ENCODE measurements at regions not wholly inside any gene's neighbourhood (a gene's known extent, or its start where the extent isn't known, plus 50 kb on each side); places are given as distances from the start of the nearest gene placed in this dataset.
A peak's percentile ranks its signal among the peaks of the same experiment; 100 is the strongest.

- no peaks in the 10 kb centered on the region for H3K4me1 ChIP-seq (ENCODE audit: low read depth)
- no peaks in the 10 kb centered on the region for H3K9me3 ChIP-seq
- no peaks in the 10 kb centered on the region for H3K36me3 ChIP-seq (ENCODE audit: low read depth)
- no peak overlapping the region for H3K4me3 ChIP-seq
- ATAC-seq (no peak), DNase-seq (no peak)
- intact Hi-C loops (cut with DNase I, micrococcal nuclease): no loop called here
- TF ChIP-seq CTCF (IDR thresholded peaks at IDR 0.05): no peak
Measured at GRCh38 chr5:138646671-138647070, 71.5 kb upstream of the HSPA9 start.

- no peak for TF ChIP-seq CTCF (IDR thresholded peaks at IDR 0.05)
- H3K4me3 ChIP-seq: no peak overlapping the region
- no peaks in the 10 kb centered on the region for H3K4me1 ChIP-seq (ENCODE audit: low read depth)
- H3K36me3 ChIP-seq (ENCODE audit: low read depth): no peaks in the 10 kb centered on the region
- ATAC-seq (no peak), DNase-seq (no peak)
- intact Hi-C loops (cut with DNase I, micrococcal nuclease): no loop called here
- H3K9me3 ChIP-seq: no peaks in the 10 kb centered on the region
Measured at GRCh38 chr5:138645778-138646575, 70.8 kb upstream of the HSPA9 start.

- intact Hi-C loops (cut with DNase I, micrococcal nuclease): no loop called here
Measured at GRCh38 chr5:138643040-138643791, 68.0 kb upstream of the HSPA9 start.

GRCh38 chr5:138641547-138642298, 66.5 kb upstream of the HSPA9 start:
- peak; percentile 66 for TF ChIP-seq CTCF (IDR thresholded peaks at IDR 0.05)
- DNase-seq: peak in 2 of 3 donors; percentile 75 to 87
- Histone ChIP-seq H3K36me3 (ENCODE audit: low read depth) (no peaks in the 10 kb centered on the region), H3K4me1 (ENCODE audit: low read depth) (no peaks in the 10 kb centered on the region), H3K4me3 (no peak overlapping the region), H3K9me3 (no peaks in the 10 kb centered on the region)
- ATAC-seq: peak; percentile 81
- intact Hi-C loops (cut with DNase I, micrococcal nuclease): no loop called here

More at GRCh38 chr5:138643040-138643791, 68.0 kb upstream of the HSPA9 start:
- DNase-seq: no peak
- ATAC-seq: no peak
- Histone ChIP-seq H3K9me3 (no peaks in the 10 kb centered on the region), H3K4me1 (ENCODE audit: low read depth) (no peaks in the 10 kb centered on the region), H3K36me3 (ENCODE audit: low read depth) (no peaks in the 10 kb centered on the region), H3K4me3 (no peak overlapping the region)
- no peak for TF ChIP-seq CTCF (IDR thresholded peaks at IDR 0.05)

GRCh38 chr5:138640646-138641254, 65.5 kb upstream of the HSPA9 start:
- TF ChIP-seq CTCF (IDR thresholded peaks at IDR 0.05): no peak
- Histone ChIP-seq H3K4me3 (no peak overlapping the region), H3K9me3 (no peaks in the 10 kb centered on the region), H3K4me1 (ENCODE audit: low read depth) (no peaks in the 10 kb centered on the region), H3K36me3 (ENCODE audit: low read depth) (no peaks in the 10 kb centered on the region)
- DNase-seq (no peak), ATAC-seq (no peak)
- intact Hi-C loops (cut with DNase I, micrococcal nuclease): no loop called here

All from mucosa of descending colon (tissue), 3 donors.